OCI-LY7 (cell line): ENCODE measurements at regions not wholly inside any gene's neighbourhood (a gene's known extent, or its start where the extent isn't known, plus 50 kb on each side); places are given as distances from the start of the nearest gene placed in this dataset.

Experiments
- BruUV-seq: library from RNA; stranded (reverse); fragments of 400-500 nt; replicated peaks from 2 replicates; lab custom pipeline; 2021; lab: Mats Ljungman, UMichigan
- CTCF ChIA-PET: fragments of 300-600 bp; sonication (Branson Sonifier 250); formaldehyde crosslinking; loops from one replicate; lab custom pipeline; 2022; ENCODE audit warnings: antibody characterized with exemption; ENCODE audit not compliant: unreplicated experiment; lab: Charles Lee
- POLR2A ChIA-PET: fragments of 300-600 bp; sonication (Branson Sonifier 250); formaldehyde crosslinking; loops from one replicate; lab custom pipeline; 2022; ENCODE audit warnings: antibody characterized with exemption; lab: Charles Lee
- DNase-seq: peaks from one replicate; pipeline ENCODE4 v3.0.0-alpha.2; 2015; ENCODE audit warnings: low spot score
- H2AFZ ChIP-seq: fragments of 200-600 bp; sonication (generic), shearing (Covaris generic); 2 replicates; pipeline ENCODE4 v1.6.1; 2014; ENCODE audit warnings: mild to moderate bottlenecking, antibody characterized with exemption, low read length, moderate library complexity
- H3K27ac ChIP-seq: fragments of 200-600 bp; sonication (generic); 2 replicates; pipeline ENCODE4 v1.5.1; 2014; ENCODE audit warnings: mixed run types, low read depth, mild to moderate bottlenecking, moderate library complexity, low read length, inconsistent platforms; ENCODE audit not compliant: poor library complexity, severe bottlenecking
- H3K36me3 ChIP-seq: fragments of 200-600 bp; sonication (generic); 2 replicates; pipeline ENCODE4 v1.6.1; 2014; ENCODE audit warnings: mild to moderate bottlenecking, antibody characterized with exemption, low read length, moderate library complexity, mixed read lengths; ENCODE audit not compliant: insufficient read depth
- H3K4me1 ChIP-seq: fragments of 200-600 bp; sonication (generic); 2 replicates; pipeline ENCODE4 v1.5.1; 2014; ENCODE audit warnings: mild to moderate bottlenecking, low read length; ENCODE audit not compliant: insufficient read depth, poor library complexity, severe bottlenecking
- H3K4me2 ChIP-seq: fragments of 200-600 bp; sonication (generic); 2 replicates; pipeline ENCODE4 v1.6.1; 2014; ENCODE audit warnings: mild to moderate bottlenecking, low read length
- H3K4me3 ChIP-seq: fragments of 200-600 bp; sonication (generic); 2 replicates; pipeline ENCODE4 v1.5.1; 2014; ENCODE audit warnings: mild to moderate bottlenecking, low read depth, low read length; ENCODE audit not compliant: poor library complexity, severe bottlenecking
- H3K79me2 ChIP-seq: fragments of 200-600 bp; sonication (generic); 2 replicates; pipeline ENCODE4 v1.6.1; 2016; ENCODE audit warnings: low read depth, mild to moderate bottlenecking, low read length, moderate library complexity, mixed read lengths; ENCODE audit not compliant: insufficient read depth
- H3K9me2 ChIP-seq: fragments of 200-600 bp; sonication (generic); 2 replicates; pipeline ENCODE4 v1.6.1; 2016; ENCODE audit warnings: mild to moderate bottlenecking, low read length, mixed read lengths; ENCODE audit not compliant: insufficient read depth
- H3K9me3 ChIP-seq: fragments of 200-600 bp; sonication (generic); 2 replicates; pipeline ENCODE4 v1.6.1; 2014; ENCODE audit warnings: mild to moderate bottlenecking, mixed run types, low read length, mixed read lengths
- H4K20me1 ChIP-seq: fragments of 200-600 bp; sonication (generic); 2 replicates; pipeline ENCODE4 v1.6.1; 2014; ENCODE audit warnings: mild to moderate bottlenecking, antibody characterized with exemption, low read length, moderate library complexity, mixed read lengths; ENCODE audit not compliant: insufficient read depth
- EZH2phosphoT487 ChIP-seq: fragments of 200-600 bp; sonication (generic); IDR thresholded peaks from 2 replicates; pipeline ENCODE4 v1.6.1; 2018; ENCODE audit warnings: low read depth, borderline replicate concordance, mild to moderate bottlenecking, mixed run types, antibody characterized with exemption, low read length, moderate library complexity, mixed read lengths
- intact Hi-C: fragments of 100-400 bp; cut with micrococcal nuclease; formaldehyde crosslinking; loops from one replicate; pipeline ENCODE4 v1.10.0; 2022; ENCODE audit not compliant: unreplicated experiment
- TF ChIP-seq, protein P1 (sequence below): fragments of 200-600 bp; sonication (generic); conservative IDR thresholded peaks from 2 replicates; pipeline ENCODE4 v1.5.1; 2014; ENCODE audit warnings: mild to moderate bottlenecking, antibody characterized with exemption, low read length, moderate library complexity, mixed read lengths

GRCh38 chr1:222263791-222264190 is 284.1 kb downstream of the HHIPL2 start:
- no peaks in the 10 kb centered on the region for H3K4me1 ChIP-seq
- intact Hi-C loops: no loop called here
- no peaks in the 10 kb centered on the region for H3K9me3 ChIP-seq
- H3K4me3 ChIP-seq: no peak overlapping the region
- no peak overlapping the region for H3K27ac ChIP-seq
- ChIA-PET POLR2A (interaction anchor here (0.5 kb wide), 1 partner anchor 8 kb away, joined by 9 read pairs; no protein-coding TSS in a partner anchor), CTCF (no interaction called here)
- H2AFZ ChIP-seq: no peak overlapping the region
- no peaks in the 10 kb centered on the region for H3K36me3 ChIP-seq
- no peak overlapping the region for H3K4me2 ChIP-seq
- no peaks in the 10 kb centered on the region for H3K9me2 ChIP-seq
- no peaks in the 10 kb centered on the region for H4K20me1 ChIP-seq
- no TSS peak for BruUV-seq
- no peak for DNase-seq
- H3K79me2 ChIP-seq: no peaks in the 10 kb centered on the region
- no peak for TF ChIP-seq EZH2phosphoT487
- TF ChIP-seq, protein P1, sequence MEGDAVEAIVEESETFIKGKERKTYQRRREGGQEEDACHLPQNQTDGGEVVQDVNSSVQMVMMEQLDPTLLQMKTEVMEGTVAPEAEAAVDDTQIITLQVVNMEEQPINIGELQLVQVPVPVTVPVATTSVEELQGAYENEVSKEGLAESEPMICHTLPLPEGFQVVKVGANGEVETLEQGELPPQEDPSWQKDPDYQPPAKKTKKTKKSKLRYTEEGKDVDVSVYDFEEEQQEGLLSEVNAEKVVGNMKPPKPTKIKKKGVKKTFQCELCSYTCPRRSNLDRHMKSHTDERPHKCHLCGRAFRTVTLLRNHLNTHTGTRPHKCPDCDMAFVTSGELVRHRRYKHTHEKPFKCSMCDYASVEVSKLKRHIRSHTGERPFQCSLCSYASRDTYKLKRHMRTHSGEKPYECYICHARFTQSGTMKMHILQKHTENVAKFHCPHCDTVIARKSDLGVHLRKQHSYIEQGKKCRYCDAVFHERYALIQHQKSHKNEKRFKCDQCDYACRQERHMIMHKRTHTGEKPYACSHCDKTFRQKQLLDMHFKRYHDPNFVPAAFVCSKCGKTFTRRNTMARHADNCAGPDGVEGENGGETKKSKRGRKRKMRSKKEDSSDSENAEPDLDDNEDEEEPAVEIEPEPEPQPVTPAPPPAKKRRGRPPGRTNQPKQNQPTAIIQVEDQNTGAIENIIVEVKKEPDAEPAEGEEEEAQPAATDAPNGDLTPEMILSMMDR: no peak

GRCh38 chr1:222257027-222257426 is 290.9 kb downstream of the HHIPL2 start:
- Histone ChIP-seq H3K27ac (no peak overlapping the region), H4K20me1 (no peaks in the 10 kb centered on the region), H3K36me3 (no peaks in the 10 kb centered on the region), H3K4me2 (no peak overlapping the region), H3K79me2 (no peaks in the 10 kb centered on the region), H3K4me1 (no peaks in the 10 kb centered on the region), H3K9me3 (no peaks in the 10 kb centered on the region), H3K9me2 (no peaks in the 10 kb centered on the region), H3K4me3 (no peak overlapping the region), H2AFZ (no peak overlapping the region)
- CTCF ChIA-PET: no interaction called here
- TF ChIP-seq, protein P1: no peak
- TF ChIP-seq EZH2phosphoT487: no peak
- POLR2A ChIA-PET: interaction anchor here (0.7 to 1.1 kb wide), 2 partner anchors 13 to 186 kb away, joined by 3 read pairs; no protein-coding TSS in a partner anchor
- DNase-seq: no peak
- no TSS peak for BruUV-seq
- intact Hi-C loops: loop anchor here (10.0 kb wide), 1 partner anchor 178 kb away; no protein-coding TSS in a partner anchor

DNA sequence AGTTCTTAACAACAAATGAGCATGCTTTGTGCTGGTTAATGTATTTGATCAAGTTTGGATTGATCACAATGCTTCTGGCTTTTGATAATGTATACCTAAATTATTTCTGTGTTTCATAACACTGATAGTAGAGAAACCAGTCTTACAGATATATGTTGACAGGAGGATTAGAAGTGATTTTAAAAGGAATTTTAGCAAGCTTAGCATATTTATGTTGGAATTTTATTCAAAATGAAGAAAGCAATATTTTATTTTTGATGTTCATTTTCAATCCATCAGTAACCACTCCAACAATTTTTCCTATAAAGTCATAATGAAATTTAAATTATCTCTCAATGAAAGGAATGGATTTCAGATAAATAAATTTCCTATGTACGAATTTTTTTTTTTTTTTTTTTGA is 291.8 kb downstream of the HHIPL2 start:
- Histone ChIP-seq H3K27ac (no peak overlapping the region), H3K36me3 (no peaks in the 10 kb centered on the region), H2AFZ (no peak overlapping the region), H4K20me1 (no peaks in the 10 kb centered on the region), H3K79me2 (no peaks in the 10 kb centered on the region), H3K4me2 (no peak overlapping the region), H3K4me1 (no peaks in the 10 kb centered on the region), H3K9me2 (no peaks in the 10 kb centered on the region), H3K9me3 (no peaks in the 10 kb centered on the region), H3K4me3 (no peak overlapping the region)
- BruUV-seq: no TSS peak
- TF ChIP-seq, protein P1: no peak
- TF ChIP-seq EZH2phosphoT487: no peak
- ChIA-PET POLR2A (interaction anchor here (0.6 to 0.7 kb wide), 3 partner anchors 8 to 744 kb away, joined by 3 to 9 read pairs (median 5); no protein-coding TSS in a partner anchor), CTCF (no interaction called here)
- intact Hi-C loops: loop anchor here (10.0 kb wide), 1 partner anchor 179 kb away; no protein-coding TSS in a partner anchor
- no peak for DNase-seq
